NB4 (cell line): ENCODE measurements at regions not wholly inside any gene's neighbourhood (a gene's known extent, or its start where the extent isn't known, plus 50 kb on each side); places are given as distances from the start of the nearest gene placed in this dataset.

Experiments
- DNase-seq: peaks from one replicate; pipeline ENCODE4 v3.0.0; 2010; ENCODE audit warnings: low read depth
- H3K4me3 ChIP-seq: one replicate; pipeline ENCODE4 v1.5.1; 2011; ENCODE audit warnings: mild to moderate bottlenecking, low read depth, low read length, moderate library complexity
- CTCF ChIP-seq: IDR thresholded peaks from one replicate; pipeline ENCODE4 v1.5.1; 2012; ENCODE audit warnings: low read depth, low read length
- MAX ChIP-seq: IDR thresholded peaks from 2 replicates; pipeline ENCODE4 v1.6.1; 2011; ENCODE audit warnings: low read depth, low read length
- MYC ChIP-seq: IDR thresholded peaks from 2 replicates; pipeline ENCODE4 v1.6.1; 2011; ENCODE audit warnings: low read depth, low read length
- POLR2A ChIP-seq: IDR thresholded peaks from 2 replicates; pipeline ENCODE4 v1.6.1; 2011; ENCODE audit warnings: mild to moderate bottlenecking; ENCODE audit not compliant: insufficient read length; ENCODE audit errors: extremely low read depth

- H3K4me3 ChIP-seq: no peak overlapping the region
- no peak for DNase-seq
- no peak for TF ChIP-seq MYC
- no peak for TF ChIP-seq MAX
- no peak for TF ChIP-seq CTCF
- TF ChIP-seq POLR2A: no peak
These were observed 99.9 kb upstream of the CCDC80 start for GRCh38 chr3:112740835-112741234.

GRCh38 chr3:112739252-112739965 is 98.5 kb upstream of the CCDC80 start:
- H3K4me3 ChIP-seq: no peak overlapping the region
- no peak for TF ChIP-seq MYC
- TF ChIP-seq POLR2A: no peak
- TF ChIP-seq MAX: no peak
- TF ChIP-seq CTCF: no peak
- no peak for DNase-seq

GRCh38 chr3:112738366-112738765 is 97.4 kb upstream of the CCDC80 start:
- TF ChIP-seq POLR2A: no peak
- no peak overlapping the region for H3K4me3 ChIP-seq
- no peak for DNase-seq

- no peak overlapping the region for H3K4me3 ChIP-seq
- no peak for DNase-seq
- no peak for TF ChIP-seq MAX
- TF ChIP-seq MYC: no peak
- no peak for TF ChIP-seq POLR2A
- no peak for TF ChIP-seq CTCF
These were observed 96.0 kb upstream of the CCDC80 start for GRCh38 chr3:112736805-112737566.

GRCh38 chr3:112736386-112736785 is 95.4 kb upstream of the CCDC80 start:
- no peak overlapping the region for H3K4me3 ChIP-seq
- no peak for TF ChIP-seq CTCF
- no peak for TF ChIP-seq MAX
- TF ChIP-seq MYC: no peak
- no peak for TF ChIP-seq POLR2A
- no peak for DNase-seq

- no peak overlapping the region for H3K4me3 ChIP-seq
- no peak for DNase-seq
- TF ChIP-seq MAX: no peak
- no peak for TF ChIP-seq POLR2A
- no peak for TF ChIP-seq CTCF
- TF ChIP-seq MYC: no peak
These were observed 95.0 kb upstream of the CCDC80 start for GRCh38 chr3:112735926-112736325.
